RWPE2 (cell line): ENCODE measurements at regions not wholly inside any gene's neighbourhood (a gene's known extent, or its start where the extent isn't known, plus 50 kb on each side); places are given as distances from the start of the nearest gene placed in this dataset.

Experiments used
- ATAC-seq: fragments of 200-7000 bp; cut with Tn5 transposase; 3 replicates; pipeline ENCODE4 v1.9.1; 2021; ENCODE audit warnings: low read depth
- DNase-seq: peaks from one replicate; pipeline ENCODE4 v3.0.0-alpha.2; 2020; ENCODE audit warnings: low spot score
- H3K27ac ChIP-seq: fragments of 450-650 bp; 2 replicates; pipeline ENCODE4 v1.5.1; 2017; ENCODE audit warnings: mild to moderate bottlenecking; ENCODE audit not compliant: poor library complexity, severe bottlenecking
- H3K27me3 ChIP-seq: fragments of 250-450 bp; sonication (Bioruptor Pico); 2 replicates; pipeline ENCODE4 v1.5.1; 2021; ENCODE audit warnings: mild to moderate bottlenecking, moderate library complexity; ENCODE audit not compliant: insufficient read depth, poor library complexity, severe bottlenecking
- H3K36me3 ChIP-seq: fragments of 250-450 bp; sonication (Bioruptor Pico); 2 replicates; pipeline ENCODE4 v1.5.1; 2020; ENCODE audit warnings: low read depth, mild to moderate bottlenecking, moderate library complexity
- H3K4me1 ChIP-seq: fragments of 250-450 bp; sonication (Bioruptor Pico); 2 replicates; pipeline ENCODE4 v1.5.1; 2021; ENCODE audit warnings: mild to moderate bottlenecking, moderate library complexity; ENCODE audit not compliant: insufficient read depth, poor library complexity, severe bottlenecking
- H3K4me3 ChIP-seq: fragments of 250-450 bp; sonication (Bioruptor Pico); 2 replicates; pipeline ENCODE4 v1.5.1; 2021; ENCODE audit warnings: mild to moderate bottlenecking, moderate library complexity; ENCODE audit not compliant: severe bottlenecking
- H3K9me3 ChIP-seq: fragments of 250-450 bp; sonication (Bioruptor Pico); 2 replicates; pipeline ENCODE4 v1.5.1; 2021; ENCODE audit warnings: mild to moderate bottlenecking, moderate library complexity; ENCODE audit not compliant: severe bottlenecking
- CTCF ChIP-seq: fragments of 450-650 bp; IDR thresholded peaks from one replicate; pipeline ENCODE4 v1.5.1; 2017; ENCODE audit warnings: mild to moderate bottlenecking, moderate library complexity; ENCODE audit not compliant: poor library complexity, severe bottlenecking

GRCh38 chr16:80417706-80418271 is 123.0 kb upstream of the DYNLRB2 start:
- Histone ChIP-seq H3K27me3 (peaks cover 9% of the 10 kb centered on the region), H3K4me1 (no peaks in the 10 kb centered on the region), H3K36me3 (no peaks in the 10 kb centered on the region), H3K27ac (no peak overlapping the region), H3K4me3 (no peak overlapping the region), H3K9me3 (no peaks in the 10 kb centered on the region)
- DNase-seq (no peak), ATAC-seq (no peak)
- no peak for TF ChIP-seq CTCF

- Histone ChIP-seq H3K36me3 (no peaks in the 10 kb centered on the region), H3K4me3 (no peak overlapping the region), H3K9me3 (no peaks in the 10 kb centered on the region), H3K4me1 (no peaks in the 10 kb centered on the region), H3K27me3 (peaks cover 7% of the 10 kb centered on the region), H3K27ac (no peak overlapping the region)
- DNase-seq (no peak), ATAC-seq (no peak)
- no peak for TF ChIP-seq CTCF
Observed at GRCh38 chr16:80408014-80408413, 132.8 kb upstream of the DYNLRB2 start.

- no peak for DNase-seq
- no peak overlapping the region for H3K4me3 ChIP-seq
- no peaks in the 10 kb centered on the region for H3K36me3 ChIP-seq
- TF ChIP-seq CTCF: no peak
- H3K27me3 ChIP-seq: peaks cover 7% of the 10 kb centered on the region
- ATAC-seq: no peak
- no peak overlapping the region for H3K27ac ChIP-seq
- H3K4me1 ChIP-seq: no peaks in the 10 kb centered on the region
- H3K9me3 ChIP-seq: no peaks in the 10 kb centered on the region
Observed at GRCh38 chr16:80407265-80407987, 133.4 kb upstream of the DYNLRB2 start.

GRCh38 chr16:80404847-80405246 is 135.9 kb upstream of the DYNLRB2 start:
- DNase-seq: no peak
- no peaks in the 10 kb centered on the region for H3K4me1 ChIP-seq
- TF ChIP-seq CTCF: no peak
- peaks cover 6% of the 10 kb centered on the region for H3K27me3 ChIP-seq
- H3K27ac ChIP-seq: no peak overlapping the region
- no peak overlapping the region for H3K4me3 ChIP-seq
- no peak for ATAC-seq
- H3K36me3 ChIP-seq: no peaks in the 10 kb centered on the region
- no peaks in the 10 kb centered on the region for H3K9me3 ChIP-seq

GRCh38 chr16:80403894-80404293 is 136.9 kb upstream of the DYNLRB2 start:
- Histone ChIP-seq H3K4me3 (no peak overlapping the region), H3K27ac (no peak overlapping the region), H3K36me3 (no peaks in the 10 kb centered on the region), H3K4me1 (no peaks in the 10 kb centered on the region), H3K9me3 (no peaks in the 10 kb centered on the region), H3K27me3 (peaks cover 3% of the 10 kb centered on the region)
- DNase-seq (no peak), ATAC-seq (no peak)
- no peak for TF ChIP-seq CTCF
